NCI-H524 treated with DMSO at 0.1 percent for 48 hours (cell line): ENCODE measurements at regions not wholly inside any gene's neighbourhood (a gene's known extent, or its start where the extent isn't known, plus 50 kb on each side); places are given as distances from the start of the nearest gene placed in this dataset.

Experiments used
- DNase-seq: peaks from one replicate; lab custom pipeline; 2025; lab: John Stamatoyannopoulos, UW

DNA sequence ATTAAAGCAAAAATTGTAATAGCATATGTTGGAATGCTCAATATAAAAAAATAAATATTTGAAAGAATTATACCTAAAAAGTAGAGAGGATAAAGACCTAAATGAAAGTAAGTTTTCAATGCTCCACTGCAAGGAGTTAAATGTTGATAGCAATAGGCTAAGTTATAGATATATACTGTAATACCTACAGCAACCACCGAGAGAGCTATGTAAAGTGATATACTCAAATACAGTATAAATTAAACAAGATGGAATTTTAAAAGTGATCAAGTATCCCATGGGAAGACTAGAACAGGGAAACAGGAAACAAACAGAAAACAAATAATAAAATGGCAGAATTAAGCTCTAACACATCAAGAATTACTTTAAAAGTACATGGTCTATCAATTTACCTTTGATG lies 73.9 kb downstream of the CASP3 start:
- no peak for DNase-seq

DNA sequence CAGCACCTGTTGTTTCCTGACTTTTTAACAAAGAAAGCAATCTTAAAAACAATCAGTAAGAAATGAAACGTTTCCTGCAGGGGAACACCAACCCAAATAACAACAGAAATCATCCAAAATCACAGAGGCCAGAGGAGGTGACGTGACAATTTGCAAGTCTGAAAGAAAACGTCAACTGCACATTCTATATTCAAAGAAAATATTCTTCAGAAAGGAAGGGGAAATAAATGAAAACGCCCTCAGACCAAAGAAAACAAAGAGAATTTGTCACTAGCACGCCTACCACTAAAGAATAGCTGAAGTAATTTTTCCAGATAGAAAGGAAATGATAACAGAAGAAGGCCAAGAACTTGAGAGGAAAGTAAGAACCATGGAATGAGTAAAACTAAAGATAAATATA lies 74.4 kb downstream of the CASP3 start:
- no peak for DNase-seq

DNA sequence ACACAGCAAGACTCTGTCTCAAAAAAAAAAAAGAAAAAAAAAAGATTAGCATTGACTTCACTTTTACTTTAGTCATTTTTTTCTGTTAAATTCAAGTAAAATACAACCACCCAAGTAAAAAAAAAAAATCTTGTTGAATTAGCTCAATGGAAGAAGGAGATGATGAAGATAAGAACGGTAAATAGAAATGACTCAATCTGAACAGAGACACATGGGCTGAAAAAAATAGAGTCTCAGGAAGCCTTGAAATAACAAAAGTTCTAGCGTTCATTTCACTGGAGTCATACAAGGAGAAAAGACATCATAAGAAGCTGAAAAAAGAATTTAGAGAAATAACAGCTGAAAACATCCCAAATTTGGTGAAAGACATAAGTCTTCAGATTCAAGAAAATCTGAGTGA lies 75.5 kb downstream of the CASP3 start:
- DNase-seq, result no peak

DNA sequence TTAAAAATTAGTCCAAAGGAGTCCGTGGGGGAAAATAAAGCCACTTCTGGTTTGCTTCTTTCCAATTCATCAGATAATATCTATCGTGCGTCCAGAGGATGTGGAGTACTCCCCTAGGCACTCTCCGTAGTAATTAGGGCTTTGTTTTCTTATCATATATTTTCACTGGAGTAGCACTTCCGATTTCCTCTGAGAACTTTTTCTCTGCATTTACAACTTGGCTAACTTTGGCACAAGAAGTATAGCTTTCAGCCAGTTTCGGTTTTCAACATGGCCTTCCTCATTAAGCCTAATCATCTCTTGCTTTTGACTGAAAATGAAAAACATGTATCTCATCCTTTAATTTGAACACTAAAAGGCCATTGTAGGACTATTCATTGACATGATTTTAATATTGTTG lies 80.5 kb downstream of the CASP3 start:
- DNase-seq, result no peak

DNA sequence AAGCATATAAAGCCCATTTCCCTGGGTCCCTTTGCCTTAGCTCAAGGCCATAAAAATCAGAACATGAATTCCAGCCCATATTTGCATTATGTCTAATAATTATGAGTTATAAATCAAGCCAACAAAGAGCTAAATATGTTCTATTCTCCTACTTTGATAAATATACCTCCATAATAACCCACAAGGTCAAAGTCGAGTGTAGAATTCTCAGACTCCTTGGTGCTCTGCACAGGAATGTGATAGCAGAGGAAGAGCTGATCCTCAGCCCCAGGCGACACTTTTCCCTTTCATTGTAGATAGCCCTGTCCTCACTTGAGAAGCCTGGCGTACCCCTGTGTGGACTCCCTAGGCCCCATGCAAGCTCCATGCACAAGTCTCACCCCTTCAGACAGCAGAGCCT lies 85.6 kb downstream of the CASP3 start:
- no peak for DNase-seq

DNA sequence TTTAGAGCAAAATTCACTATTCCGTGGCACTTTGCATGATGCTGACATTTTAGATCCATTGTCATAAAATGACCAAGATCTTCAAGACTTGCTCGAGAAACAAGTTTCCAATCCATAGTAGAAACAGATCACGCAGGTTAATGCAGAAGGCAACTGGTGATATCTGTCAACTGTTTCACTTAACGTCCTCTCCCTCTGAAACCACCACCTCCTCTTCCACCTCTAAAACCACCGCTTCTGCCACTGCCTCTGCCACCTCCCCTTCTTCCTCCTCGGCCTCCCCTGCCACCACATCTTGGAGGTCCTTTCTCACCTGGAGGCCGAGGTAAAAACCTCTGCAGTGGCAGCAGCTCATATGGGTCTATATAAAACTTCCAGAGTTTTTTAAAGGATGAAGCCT lies 84.6 kb upstream of the IRF2 start:
- DNase-seq, result no peak

DNA sequence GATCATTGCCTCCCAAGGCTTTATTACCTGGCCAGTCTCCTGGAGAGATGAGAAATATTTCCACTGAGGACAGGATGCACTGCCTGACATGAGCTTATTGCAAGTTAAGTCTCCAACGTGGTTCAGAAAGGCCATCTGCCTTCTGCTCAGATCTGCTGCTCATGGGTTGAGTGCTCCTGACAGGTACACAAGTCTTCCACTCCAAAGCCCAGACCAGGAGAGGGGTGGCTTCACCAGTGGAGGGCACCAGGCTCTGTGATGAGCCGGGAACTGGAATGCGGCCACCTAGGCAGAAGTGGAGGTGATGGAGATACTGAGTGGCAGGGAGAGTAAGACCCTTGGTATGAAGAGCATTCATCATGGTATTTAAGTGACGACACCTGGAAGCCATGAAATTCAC lies 79.5 kb upstream of the IRF2 start:
- DNase-seq, result no peak

DNA sequence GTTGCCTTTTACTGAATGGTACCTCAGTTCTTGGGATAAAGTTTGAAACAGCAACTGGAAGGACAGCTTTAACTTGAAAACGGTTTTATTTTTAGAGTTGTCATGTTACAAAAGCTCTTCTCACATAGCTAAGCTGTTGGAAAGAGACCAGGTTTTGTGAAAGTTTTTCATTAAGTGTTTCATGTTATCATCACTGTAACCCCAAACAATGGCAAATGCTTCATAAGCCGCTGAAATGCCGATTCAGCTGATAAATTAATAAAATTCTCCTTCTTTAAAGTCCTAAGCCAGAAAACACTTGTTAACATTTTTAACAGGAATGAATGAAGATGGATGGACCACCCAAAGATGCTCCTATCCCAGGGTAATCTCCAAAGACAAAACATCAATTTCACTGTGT lies 76.1 kb upstream of the IRF2 start:
- no peak for DNase-seq

DNA sequence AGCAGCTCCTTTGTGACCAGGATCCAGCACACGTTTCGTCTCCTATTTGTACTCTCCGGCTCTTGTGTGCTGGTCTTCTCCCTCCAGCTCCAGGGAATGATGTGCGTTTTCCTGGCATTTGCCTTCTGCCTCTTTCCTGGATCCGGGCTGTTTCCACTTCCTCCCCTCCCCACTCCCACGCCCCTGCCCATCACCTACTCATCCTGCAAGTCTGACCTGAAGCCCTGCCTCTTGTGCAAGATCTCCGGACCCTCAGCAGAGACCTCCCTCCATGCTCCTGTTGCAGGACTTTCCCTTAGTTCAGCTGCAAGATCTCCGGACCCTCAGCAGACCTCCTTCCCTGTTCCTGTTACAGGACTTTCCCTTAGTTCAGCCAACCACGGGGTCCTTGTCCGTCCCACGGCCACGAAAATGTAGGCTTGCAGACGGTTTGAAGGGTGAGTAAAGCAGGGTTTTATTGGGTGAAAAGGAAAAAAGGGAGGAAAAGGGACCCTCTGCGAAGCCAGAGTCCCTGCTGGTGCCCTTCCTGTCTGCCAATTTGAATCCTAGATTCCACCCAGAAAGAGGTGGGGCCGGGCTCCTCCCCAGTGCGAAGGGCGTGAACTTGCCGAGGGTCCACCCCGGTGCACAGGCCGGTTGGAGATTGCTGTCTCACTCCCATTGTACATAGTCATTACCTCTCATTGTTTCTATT lies 74.4 kb upstream of the IRF2 start:
- no peak for DNase-seq

DNA sequence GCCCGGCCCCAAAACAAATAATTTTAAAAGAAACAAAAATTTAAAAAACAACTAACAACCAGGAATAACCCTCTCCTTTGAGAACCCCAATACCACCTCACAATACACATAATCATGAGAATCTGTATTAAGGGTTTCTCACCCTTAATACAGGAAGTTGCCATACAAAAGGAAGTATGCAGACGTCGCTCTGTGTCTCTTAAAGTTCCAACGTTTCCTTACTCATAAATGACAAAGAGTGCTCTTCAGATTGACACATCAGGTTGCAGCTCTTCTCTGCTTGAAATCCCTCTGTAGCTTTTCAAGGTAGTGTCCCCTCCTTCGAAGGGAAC lies 73.9 kb upstream of the IRF2 start:
- no peak for DNase-seq

DNA sequence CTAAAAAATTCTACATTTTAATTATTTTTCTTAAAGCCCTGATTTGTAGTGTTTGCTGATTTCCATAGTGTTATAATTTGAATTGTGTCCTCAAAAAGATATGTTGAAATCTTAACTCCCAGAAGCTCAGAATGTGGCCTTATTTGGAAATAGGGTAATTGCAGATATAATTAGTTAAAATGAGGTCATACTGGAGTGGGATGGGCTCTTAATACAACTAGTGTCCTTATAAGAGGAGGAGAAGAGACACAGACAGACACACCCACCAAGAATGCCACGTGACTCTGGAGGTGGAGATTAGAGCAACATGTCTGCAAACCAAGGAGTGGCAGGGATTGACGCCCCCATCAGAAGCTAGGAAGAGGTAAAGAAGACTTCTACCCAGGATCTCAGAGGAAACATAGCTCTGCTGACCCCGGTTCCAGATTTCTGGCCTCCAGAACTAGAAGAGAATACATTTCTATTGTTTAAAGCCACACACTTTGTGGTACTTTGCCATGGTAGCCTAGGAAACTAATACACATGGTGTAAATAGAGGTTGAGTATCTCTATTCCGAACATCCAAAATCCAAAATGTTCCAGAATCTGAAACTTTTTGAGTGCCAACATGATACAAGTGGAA lies 70.5 kb upstream of the IRF2 start:
- no peak for DNase-seq

DNA sequence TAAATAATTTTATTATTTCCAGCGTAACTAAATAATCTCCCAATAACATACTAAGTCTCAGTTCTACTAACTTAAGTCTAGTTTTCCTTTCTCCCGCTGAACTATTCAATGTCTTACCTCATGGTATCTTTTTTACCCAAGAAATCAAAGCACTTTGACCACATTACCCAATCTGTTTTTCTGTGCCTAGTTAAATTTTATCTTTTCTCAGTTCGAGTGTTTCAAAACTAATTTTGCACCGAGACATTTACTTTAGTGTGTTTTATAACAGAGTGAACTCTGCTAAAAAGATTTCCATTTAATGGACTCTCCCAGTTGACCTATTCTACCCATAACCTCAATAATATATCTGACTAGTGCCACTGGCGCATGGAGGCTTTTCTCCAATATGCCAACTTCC lies 67.6 kb upstream of the IRF2 start:
- no peak for DNase-seq

DNA sequence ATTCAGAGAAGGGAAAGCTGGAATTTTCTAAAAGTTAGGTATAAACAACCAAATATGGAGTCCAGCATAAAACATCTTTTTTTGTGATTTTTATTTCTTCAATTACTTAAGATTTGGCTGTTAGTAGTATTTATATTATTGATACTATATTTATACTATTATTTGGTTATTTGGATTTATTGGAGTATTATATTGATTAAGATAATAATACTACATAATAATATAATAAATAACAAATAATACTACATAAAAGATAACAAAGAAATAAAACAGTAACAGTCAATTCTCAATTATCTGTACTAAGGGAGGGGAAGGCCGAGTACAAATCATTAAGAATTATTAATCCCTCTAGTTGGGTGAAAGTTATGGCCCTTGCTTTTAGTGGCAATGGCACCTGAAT lies 66.0 kb upstream of the IRF2 start:
- DNase-seq, result no peak

DNA sequence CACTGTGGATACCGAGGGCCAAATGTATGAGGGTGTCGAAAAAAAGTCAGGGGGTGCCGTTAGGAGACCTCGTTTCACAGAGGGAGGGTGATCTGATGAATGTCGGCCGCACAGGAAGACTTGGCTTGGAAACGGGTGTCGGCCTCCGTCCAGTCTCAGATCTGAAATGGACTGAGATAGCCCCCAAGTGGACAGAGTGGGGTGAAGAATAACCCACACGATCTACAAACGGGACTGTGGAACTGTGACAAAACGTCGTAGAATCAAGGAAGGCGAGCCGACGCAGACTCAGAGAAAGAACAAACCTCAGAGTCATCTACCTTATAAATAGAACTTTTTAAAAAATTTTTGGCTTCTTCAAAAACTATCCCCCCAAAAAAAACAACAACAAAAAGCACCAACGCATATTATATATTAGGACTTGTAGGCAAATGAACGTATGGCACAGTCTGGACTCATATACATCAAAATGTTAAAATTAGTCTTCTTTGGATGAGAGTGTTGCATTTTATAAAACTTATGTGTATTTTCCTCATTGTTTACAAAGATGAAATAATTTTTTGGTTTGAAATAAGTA lies 63.8 kb upstream of the IRF2 start:
- DNase-seq, result peak; percentile 7

DNA sequence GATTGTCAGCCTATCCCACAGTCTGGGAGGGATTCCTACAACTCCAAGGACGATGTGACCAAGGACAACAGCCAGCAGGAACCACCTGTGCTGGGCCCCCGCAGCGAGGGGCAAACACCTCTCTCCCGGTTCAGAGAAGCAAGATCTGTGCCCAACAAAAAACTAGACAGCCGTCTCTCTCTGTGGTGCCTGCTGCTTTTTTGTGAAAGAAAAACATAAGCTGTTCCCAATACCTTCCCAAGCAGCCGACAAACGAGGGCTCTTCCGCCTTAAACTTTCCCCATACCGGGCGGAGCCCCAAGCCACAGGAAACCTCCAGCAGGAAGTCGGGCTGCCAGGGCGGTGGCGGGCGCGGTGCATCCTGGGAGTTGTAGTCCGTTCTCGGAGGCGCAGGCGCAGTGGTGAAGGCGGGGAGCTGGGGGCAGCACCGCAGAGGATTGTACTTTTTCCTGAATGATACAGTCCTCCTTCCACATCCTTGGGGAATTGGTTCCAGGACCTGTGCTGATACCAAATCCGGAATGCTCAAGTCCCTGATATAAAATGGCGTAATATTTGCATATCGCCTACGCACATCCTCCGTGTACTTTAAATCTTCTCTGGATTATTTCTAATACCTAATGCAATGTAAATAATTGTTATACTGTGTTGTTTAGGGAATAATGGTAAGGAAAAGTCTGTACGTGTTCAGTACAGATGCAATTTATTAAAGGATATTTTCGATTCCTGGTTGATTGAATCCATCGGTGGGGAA lies 63.1 kb upstream of the IRF2 start:
- peak; percentile 79 for DNase-seq

DNA sequence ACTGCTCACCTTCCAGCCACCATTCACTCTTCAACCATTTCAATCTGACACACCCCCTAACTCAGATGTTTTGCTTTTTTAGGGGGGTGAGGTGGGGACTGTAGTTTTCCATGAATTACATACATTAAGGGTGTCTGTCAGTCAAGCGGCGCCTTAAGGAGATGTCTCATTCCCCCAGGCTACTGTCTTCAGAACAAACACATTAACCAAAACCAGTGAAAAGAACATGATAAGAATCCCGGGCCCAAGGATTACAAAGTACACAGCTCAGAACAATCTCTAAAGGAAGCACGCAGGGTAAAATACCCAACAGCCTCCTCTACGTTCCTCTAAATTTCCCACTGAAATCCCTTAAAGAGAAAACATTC lies 62.5 kb upstream of the IRF2 start:
- DNase-seq, result no peak

DNA sequence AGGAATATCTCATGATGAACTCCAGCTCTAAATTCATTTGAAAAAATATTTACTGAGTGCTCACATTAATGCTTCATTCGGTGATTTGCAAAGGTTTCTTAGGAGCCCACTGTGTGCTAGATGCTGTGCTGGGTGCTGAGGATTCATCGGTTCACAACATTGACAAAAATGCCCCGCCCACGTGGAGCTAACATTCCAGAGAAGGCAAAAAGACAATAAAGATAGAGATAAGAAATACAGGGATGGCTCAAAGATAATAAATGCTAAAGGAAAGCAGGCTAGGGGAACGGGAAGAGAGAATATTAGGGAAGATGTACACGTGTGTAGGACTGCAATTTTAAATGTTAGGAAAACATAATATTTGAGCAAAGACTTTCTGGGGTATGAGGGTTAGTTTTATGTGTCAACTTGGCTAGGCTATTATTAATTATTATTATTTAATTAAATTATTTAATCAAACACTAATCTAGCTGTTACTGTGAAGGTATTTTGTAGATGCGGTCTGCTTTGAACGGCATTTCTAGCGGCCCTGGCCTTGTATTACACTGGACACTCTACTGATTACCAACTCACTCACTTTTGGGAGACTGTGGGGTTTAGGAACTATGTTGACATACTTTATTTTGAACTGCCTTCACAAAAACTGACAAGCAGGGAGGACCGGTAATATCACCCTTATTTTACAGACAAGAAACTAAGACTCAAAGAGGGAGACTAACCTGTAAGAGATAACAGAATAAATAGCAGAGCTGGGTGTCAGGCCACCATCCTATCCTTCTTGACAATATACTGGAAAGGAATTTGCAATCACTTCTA lies 61.9 kb upstream of the IRF2 start:
- no peak for DNase-seq

DNA sequence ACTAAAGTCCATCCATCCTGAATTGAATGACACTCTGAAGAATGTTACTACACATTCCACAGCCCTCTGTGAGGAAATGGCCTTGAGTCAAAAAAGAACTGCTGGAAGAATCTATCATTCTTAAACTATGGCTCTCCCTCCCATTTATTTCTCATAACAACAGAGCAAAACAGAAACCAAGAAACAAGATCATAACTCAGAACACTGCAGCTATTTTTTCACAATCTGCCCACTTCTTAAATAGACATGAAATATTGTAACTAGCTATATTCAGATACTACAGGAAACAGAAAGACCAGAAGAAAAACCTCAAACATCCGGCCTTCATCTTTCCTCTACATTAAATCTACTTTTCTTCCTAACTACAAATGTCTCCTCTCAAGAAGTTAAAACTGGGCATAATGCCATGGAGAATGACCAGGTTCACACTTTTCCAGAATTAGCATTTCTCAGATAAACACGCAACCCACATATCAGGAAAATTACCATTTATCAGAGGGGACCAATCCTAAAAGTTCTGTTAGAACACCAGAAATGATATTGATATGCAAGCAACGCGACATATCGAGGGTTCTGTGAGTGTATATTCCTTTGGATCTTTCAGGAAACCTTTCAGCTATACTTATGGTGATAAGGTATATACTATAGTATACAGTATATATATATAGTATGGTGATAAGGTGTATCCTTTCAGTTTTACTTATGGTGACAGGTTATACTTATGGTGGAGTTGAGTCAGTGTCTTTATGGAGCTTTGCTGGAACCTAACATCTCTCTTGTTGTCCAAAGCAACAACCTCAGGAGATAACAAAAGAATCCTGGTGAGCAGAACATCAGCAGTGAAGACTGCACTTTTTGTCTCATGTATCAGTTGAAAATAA lies 60.4 kb upstream of the IRF2 start:
- no peak for DNase-seq

DNA sequence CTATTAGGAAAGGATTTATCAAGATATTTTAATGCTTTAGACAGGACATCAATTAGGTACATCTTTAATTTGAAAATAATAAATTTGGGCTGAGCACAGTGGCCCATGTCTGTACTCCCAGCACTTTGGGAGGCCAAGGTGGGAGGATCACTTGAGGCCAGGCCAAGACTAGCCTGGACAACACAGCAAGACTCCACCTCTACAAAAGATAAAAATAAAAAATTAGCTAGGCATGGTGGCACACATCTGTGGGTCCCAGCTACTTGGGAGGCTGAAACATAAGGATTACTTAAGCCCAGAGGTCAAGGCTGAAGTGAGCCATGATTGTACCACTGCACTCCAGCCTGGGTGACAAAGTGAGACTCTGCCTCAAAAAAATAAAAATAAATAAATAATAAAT lies 59.6 kb upstream of the IRF2 start:
- no peak for DNase-seq

DNA sequence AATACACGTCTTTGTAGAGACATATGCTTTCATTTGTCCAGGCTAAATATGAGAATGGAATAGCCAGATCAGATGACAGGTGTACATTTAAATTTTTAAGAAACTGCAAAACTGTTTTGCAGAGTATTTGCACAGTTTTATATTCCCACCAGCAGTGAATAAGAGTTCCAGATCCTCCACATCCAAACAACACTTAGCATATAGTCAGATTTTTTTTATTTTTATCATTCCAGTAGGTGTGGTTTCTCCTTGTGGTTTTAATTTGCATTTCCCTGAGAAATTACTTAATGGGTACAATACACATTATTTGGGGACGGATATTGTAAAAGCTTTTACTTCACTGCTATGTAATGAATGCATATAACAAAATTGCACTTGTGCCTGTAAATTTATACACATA lies 56.7 kb upstream of the IRF2 start:
- no peak for DNase-seq

DNA sequence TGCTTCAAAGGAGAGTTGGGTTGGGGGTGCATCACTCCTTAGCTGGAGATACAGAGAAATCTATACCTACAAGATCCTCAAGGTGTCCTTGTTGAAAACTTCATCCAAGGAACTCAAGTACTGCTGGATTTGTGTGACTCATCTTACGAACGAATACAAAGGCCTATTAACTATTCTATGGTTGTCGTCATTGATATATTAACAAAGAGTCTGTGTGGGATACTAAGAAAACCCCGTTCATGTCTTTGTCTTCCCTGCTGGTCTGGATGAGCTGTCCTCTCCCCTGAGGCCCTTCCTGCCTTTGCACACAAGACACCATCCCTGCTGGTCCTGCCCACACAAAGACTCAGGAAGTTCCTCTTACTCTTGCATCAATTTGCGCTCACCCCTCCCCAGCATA lies 54.9 kb upstream of the IRF2 start:
- no peak for DNase-seq

DNA sequence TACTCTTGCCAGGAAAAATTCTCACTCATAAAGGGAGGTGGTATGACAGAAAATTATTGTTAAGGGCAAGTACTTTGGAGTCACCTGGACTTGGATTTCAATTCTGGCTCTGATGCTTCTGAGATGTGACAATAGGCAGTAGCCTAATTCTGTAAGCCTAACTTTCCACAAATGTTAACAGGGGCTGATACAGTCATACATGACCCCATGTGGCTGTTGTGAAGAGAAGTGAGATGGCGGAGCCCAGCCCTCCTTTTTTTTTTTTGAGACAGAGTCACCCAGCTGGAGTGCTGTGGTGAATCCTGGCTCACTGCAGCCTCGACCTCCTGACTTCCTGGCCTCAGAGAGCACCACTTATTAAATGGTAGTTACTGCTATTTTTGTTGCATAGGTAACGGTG lies 54.4 kb upstream of the IRF2 start:
- no peak for DNase-seq
